HepG2 (cell line): ENCODE measurements at regions not wholly inside any gene's neighbourhood (a gene's known extent, or its start where the extent isn't known, plus 50 kb on each side); places are given as distances from the start of the nearest gene placed in this dataset.

ENCODE experiments used
- BORCS8-MEF2B ChIP-seq: sonication (generic); formaldehyde crosslinking; IDR thresholded peaks from 2 replicates; pipeline ENCODE4 v1.8.0; 2022; ENCODE audit warnings: mild to moderate bottlenecking, missing genetic modification reagents
- FOXK1 ChIP-seq: sonication (generic); formaldehyde crosslinking; IDR thresholded peaks from 2 replicates; pipeline ENCODE4 v1.4.0; 2020; ENCODE audit warnings: low read depth, missing genetic modification reagents, borderline replicate concordance
- GFI1 ChIP-seq: sonication (generic); formaldehyde crosslinking; IDR thresholded peaks from 2 replicates; pipeline ENCODE4 v1.5.0; 2020; ENCODE audit warnings: missing genetic modification reagents, mild to moderate bottlenecking, borderline replicate concordance
- HNF4A ChIP-seq: sonication (generic); formaldehyde crosslinking; IDR thresholded peaks from 2 replicates; pipeline ENCODE4 v1.4.0; 2020; ENCODE audit warnings: missing genetic modification reagents
- HNF4G ChIP-seq, 2 experiments: sonication (generic) in 1 of 2; formaldehyde crosslinking in 1 of 2; IDR thresholded peaks; 2 replicates each; pipeline versions ENCODE4 v1.4.0 to v1.6.1; 2011 to 2020; ENCODE audit warnings: borderline replicate concordance in 2 of 2, low read depth in 2 of 2, mild to moderate bottlenecking in 2 of 2, low read length in 1 of 2, missing genetic modification reagents in 1 of 2, moderate library complexity in 1 of 2
- IRF1 ChIP-seq: sonication (generic); formaldehyde crosslinking; IDR thresholded peaks from 2 replicates; pipeline ENCODE4 v1.4.0; 2020; ENCODE audit warnings: low read depth, mild to moderate bottlenecking, missing genetic modification reagents
- SMC3 ChIP-seq: IDR thresholded peaks from 2 replicates; pipeline ENCODE4 v1.6.1; 2011; ENCODE audit warnings: low read length, improper control_type of control experiment
- XRCC5 ChIP-seq: fragments of 200-400 bp; formaldehyde crosslinking; optimal IDR thresholded peaks from 2 replicates; pipeline ENCODE3; 2017; ENCODE audit warnings: mild to moderate bottlenecking, low read length
- ZBTB44 ChIP-seq: sonication (generic); formaldehyde crosslinking; IDR thresholded peaks from 2 replicates; pipeline ENCODE4 v1.4.0; 2020; ENCODE audit warnings: missing genetic modification reagents
- ZNF501 ChIP-seq: sonication (generic); formaldehyde crosslinking; IDR thresholded peaks from 2 replicates; pipeline ENCODE4 v1.5.1; 2020; ENCODE audit warnings: mild to moderate bottlenecking, moderate library complexity, missing genetic modification reagents
- ZNF569 ChIP-seq: sonication (generic); formaldehyde crosslinking; IDR thresholded peaks from 2 replicates; pipeline ENCODE4 v1.5.0; 2020; ENCODE audit warnings: mild to moderate bottlenecking, missing genetic modification reagents, moderate library complexity, borderline replicate concordance

- TF ChIP-seq ZBTB44 (CRISPR knock-in tag), result no peak
- peak; percentile 33 for TF ChIP-seq XRCC5
- peak; percentile 9; the same call in 1 of the 2 replicates for TF ChIP-seq HNF4G (IDR thresholded peaks at IDR 0.05; ENCODE audit: borderline replicate concordance, low read depth, low read length)
- no peak for TF ChIP-seq HNF4G (CRISPR knock-in tag; IDR thresholded peaks at IDR 0.05; ENCODE audit: borderline replicate concordance, low read depth)
- peak; percentile 27; the same call in 1 of the 2 replicates for TF ChIP-seq FOXK1 (CRISPR knock-in tag)
- TF ChIP-seq ZNF501, result 0 out of 2 replicates have a peak, but pooled peaks have one; percentile 39
- peak; percentile 71 for TF ChIP-seq SMC3
- no peak for TF ChIP-seq IRF1
- TF ChIP-seq GFI1 (CRISPR knock-in tag), result peak; percentile 53; the same call in 1 of the 2 replicates
- TF ChIP-seq BORCS8-MEF2B (CRISPR knock-in tag), result peak; percentile 34; the same call in 1 of the 2 replicates
- TF ChIP-seq HNF4A (CRISPR knock-in tag), result peak; percentile 31; the same call in 1 of the 2 replicates
- TF ChIP-seq ZNF569 (CRISPR knock-in tag), result no peak
- TF ChIP-seq, all 625 proteins: peak for 17
These were observed 238.7 kb downstream of the ZPLD1 start (continued) for GRCh38 chr3:102673271-102674115.
